ENCODE measurements at regions not wholly inside any gene's neighbourhood (a gene's known extent, or its start where the extent isn't known, plus 50 kb on each side); places are given as distances from the start of the nearest gene placed in this dataset.

- no peak for DNase-seq (ENCODE audit: low spot score)
These were observed 124.5 kb upstream of the RET start for GRCh38 chr10:42952349-42952748.

DNA sequence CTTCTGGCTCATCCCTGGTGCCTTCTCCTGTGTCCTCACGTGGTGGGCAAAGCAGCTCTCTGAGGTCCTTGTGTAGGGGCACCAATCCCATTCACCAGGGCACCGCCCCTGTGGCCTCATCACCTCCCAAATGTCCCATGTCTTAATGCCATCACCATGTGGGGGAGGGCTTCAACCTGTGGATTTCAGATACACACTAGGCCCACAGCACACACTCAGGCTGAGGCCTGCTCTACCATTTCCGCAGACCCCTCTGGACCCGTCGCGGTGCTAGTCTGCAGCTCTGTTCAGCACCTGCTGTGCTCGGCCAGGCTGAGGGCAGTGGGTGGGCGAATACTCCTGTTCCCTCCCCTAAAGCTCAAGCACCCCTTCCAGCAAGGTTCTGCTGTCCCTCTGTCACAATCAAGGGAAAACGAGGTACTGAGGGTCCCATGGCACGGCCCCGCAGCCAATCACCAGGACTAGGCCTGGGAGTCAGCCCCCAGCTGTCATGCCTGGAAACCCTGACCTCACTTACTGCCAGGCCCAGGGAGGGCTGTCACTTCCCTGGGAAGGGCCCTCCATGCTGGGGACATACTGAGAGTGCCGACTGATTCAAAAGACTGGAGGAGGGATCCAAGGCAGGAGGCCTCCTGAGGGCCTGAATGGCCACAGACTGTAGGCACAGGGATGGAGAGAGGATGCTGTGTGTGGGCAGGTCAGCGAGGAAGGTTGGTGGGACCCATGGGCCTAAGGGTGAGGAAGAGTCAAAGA is 123.8 kb upstream of the RET start:
- DNase-seq (ENCODE audit: low spot score) = no peak

- DNase-seq (ENCODE audit: low spot score) = no peak
These were observed 122.9 kb upstream of the RET start for GRCh38 chr10:42953684-42954674.

GRCh38 chr10:42954766-42955492 is 121.9 kb upstream of the RET start:
- no peak for DNase-seq (ENCODE audit: low spot score)

DNA sequence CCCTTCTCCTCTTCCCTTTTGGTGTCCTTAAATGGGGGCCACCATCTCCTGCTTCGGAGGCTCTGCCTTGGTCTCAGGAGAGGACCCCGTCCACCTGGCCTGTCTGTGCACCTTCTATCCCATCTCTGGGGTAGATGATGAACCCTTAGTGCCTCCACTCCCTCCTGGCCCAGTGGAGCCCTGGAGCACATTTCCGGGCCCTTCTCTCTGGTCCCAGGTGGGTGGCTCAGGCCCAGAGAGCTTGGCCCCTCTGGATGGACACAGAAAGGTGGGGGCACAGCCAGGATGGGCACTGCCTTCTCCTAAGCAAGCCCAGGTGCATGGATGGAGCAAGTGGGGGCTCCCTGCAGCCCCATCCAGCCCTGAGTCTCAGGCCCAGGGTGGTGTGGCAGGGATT is 121.4 kb upstream of the RET start:
- DNase-seq (ENCODE audit: low spot score) = no peak

DNA sequence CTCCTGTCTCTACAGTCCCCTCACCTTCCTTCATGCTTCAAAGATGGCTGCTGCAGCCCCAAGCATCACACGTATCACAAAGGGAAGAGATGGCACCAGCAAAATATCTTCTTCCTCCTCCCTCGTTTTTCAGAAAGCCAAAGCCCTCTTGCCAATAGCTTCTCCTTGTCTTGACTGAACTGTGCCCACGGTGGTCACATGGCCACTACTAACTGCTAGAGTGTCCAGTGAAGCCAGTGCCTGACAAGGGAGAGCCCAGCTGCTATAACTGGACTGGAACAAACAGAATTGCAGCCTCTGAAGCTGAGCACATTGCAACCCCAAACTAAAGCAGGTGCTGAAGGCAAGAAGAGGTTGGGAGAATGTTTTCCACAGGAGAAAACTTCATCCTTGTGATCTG is 120.8 kb upstream of the RET start:
- DNase-seq (ENCODE audit: low spot score) = no peak

- DNase-seq (ENCODE audit: low spot score) = no peak
These were observed 118.6 kb upstream of the RET start for GRCh38 chr10:42958142-42958868.

- DNase-seq (ENCODE audit: low spot score) = no peak
These were observed 117.0 kb upstream of the RET start for GRCh38 chr10:42959833-42960232.

DNA sequence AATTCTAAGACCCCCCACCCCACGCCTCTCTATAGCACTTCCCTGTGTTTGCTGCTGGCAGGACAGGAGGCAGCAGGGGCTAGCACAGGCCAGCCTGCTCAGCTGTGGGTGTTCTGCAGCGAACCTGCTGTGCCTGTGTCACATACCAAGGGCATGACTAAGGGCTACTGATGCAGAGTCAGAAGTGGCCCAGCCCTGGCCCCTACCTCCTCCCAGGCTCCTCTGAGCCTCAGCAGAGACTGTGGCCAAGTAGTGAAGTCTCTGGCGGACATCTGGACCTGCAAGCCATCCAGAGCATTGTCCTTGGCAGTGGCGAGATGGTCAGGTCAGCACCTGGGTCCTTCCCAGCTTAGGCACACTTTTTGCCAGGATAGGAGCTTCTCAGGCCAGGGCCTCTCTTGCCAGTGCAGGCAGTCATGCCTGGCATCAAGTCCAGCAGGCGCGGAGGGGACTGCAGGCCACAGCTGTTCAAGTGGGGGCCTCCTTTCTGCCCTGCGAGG is 116.3 kb upstream of the RET start:
- DNase-seq (ENCODE audit: low spot score) = peak; percentile 54

GRCh38 chr10:42960991-42961795 is 115.7 kb upstream of the RET start:
- DNase-seq (ENCODE audit: low spot score) = no peak

GRCh38 chr10:42961796-42962109 is 115.1 kb upstream of the RET start:
- DNase-seq (ENCODE audit: low spot score) = no peak

DNA sequence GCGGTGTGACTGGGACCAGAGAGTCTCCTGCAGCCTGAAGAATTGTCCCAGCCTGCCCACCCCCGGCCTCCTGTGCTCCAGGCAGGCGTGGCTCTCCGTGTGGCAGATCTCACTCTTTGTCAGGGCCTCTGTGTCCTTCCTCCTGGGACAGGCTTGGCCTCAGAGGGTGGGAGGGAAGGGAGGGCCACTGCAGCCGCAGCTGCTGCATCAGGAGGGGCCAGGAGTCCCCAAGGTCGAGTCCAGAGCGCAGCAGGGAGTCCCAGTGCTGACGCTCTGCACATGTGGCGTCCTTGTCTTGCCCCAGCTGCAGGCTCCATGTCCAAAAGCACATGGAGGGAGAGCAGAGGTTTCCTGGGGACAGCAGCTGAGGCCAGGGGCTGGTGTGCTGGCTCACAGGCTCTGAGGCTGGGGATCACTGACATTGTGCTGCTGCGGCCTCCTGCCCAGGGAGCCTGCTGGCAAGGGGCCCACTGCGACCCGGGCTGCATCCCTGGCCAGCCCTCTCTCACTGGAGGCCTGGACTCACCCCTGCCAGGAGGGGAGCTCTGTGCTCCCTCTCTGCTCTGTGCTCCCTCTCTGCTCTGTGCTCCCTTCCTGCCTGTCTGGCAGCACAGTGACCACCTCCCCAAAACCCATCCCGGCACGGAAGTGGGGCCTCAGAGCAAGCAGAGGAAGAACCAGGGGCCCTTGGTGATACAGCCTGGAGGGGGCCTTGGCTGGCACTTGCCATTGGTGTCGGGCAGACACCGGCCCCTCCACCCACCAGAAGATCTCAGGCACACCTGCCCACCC is 114.6 kb upstream of the RET start:
- DNase-seq (ENCODE audit: low spot score) = no peak

DNA sequence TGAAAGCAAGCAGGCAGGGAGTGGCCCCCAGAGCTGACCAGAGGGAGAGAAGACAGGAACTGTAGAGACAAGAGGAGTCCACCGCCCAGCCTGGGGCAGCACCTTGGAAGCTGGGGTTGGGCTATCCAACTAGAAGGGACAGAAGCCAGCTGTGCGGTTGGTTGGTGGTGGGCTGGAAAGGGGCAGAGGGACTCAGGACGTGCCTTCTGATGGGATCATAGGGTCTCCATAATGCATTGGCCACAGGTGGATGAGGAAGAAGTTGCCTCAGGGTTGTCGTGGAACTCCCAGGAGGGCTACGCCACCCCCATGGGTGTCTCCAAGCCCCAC is 114.0 kb upstream of the RET start:
- no peak for DNase-seq (ENCODE audit: low spot score)

- no peak for DNase-seq (ENCODE audit: low spot score)
These were observed 113.6 kb upstream of the RET start for GRCh38 chr10:42963312-42963711.

GRCh38 chr10:42969147-42969546 is 107.7 kb upstream of the RET start:
- no peak for DNase-seq (ENCODE audit: low spot score)

DNA sequence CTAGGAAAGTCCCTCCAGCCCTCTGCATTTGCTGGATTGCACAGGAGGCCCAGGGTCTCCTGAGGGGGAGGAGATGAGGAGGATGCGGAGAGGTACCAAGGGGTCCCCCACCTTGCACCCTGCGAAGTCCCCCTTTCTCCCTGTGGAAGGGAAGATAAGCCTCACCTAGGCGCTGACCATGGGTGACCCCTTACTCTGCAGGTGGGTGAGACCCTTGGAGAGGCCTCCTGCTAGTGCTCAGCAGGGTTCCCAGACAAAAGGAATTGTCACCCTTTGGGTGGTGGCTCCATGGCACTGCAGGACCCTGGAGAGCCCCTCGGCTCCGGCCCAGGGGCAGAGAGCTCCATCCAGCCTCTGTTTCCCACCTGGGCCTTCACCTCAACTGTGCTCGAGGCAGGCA is 107.0 kb upstream of the RET start:
- DNase-seq (ENCODE audit: low spot score) = no peak

- DNase-seq (ENCODE audit: low spot score) = no peak
These were observed 106.2 kb upstream of the RET start for GRCh38 chr10:42970451-42971250.

DNA sequence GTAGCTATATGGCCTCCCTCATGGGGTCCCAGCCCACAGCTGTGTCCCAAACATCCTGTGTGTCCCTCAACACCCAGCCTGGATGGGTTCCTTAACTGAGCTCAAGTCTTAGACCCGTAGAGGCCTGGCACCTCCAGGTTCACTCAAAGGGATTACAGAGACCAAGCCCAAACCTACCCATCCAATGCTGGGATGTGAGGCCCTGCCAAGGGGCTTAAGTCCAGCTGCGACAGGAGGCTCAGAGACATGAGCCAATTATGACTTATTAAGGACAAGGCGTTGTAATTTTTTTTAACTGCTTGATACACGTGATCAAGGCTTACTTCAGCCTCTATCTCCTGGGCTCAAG is 105.6 kb upstream of the RET start:
- DNase-seq (ENCODE audit: low spot score) = no peak

- no peak for DNase-seq (ENCODE audit: low spot score)
These were observed 103.9 kb upstream of the RET start for GRCh38 chr10:42972946-42973345.

DNA sequence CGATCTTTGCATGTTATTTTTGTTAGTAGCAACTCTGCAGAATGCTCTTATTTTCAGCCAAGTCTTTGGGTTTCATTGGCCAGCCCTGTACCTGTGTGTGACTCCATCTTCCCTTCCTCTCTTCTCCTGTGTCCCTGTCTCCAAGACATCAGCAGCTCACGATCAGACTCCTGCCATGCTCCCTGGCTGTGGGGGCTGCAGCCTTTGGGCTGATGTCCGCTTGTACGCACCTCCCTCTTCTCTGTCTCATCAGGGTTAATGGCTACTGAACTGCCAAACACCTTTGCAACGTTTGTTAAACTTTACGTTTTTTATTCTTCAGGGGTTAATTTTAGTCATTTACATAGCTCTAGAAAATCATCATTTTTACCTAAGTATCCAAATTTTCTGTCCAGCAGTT is 103.5 kb upstream of the RET start:
- DNase-seq (ENCODE audit: low spot score) = no peak
